NCI-H1048 (cell line): ENCODE measurements at regions not wholly inside any gene's neighbourhood (a gene's known extent, or its start where the extent isn't known, plus 50 kb on each side); places are given as distances from the start of the nearest gene placed in this dataset.
"Not testable (repeated sequence)": the region's sequence is repeated elsewhere in the genome, so short reads cannot be mapped to it uniquely, and the experiment has no call there.

Source experiments
- DNase-seq: peaks from one replicate; lab custom pipeline; 2025; lab: John Stamatoyannopoulos, UW

- no peak for DNase-seq
Measured at GRCh38 chr6:134821928-134822864, 127.7 kb downstream of the ALDH8A1 start.

GRCh38 chr6:134821397-134821796 lies 128.5 kb downstream of the ALDH8A1 start:
- no peak for DNase-seq

- no peak for DNase-seq
Measured at GRCh38 chr6:134819863-134820800, 129.8 kb downstream of the ALDH8A1 start.

- DNase-seq, result no peak
Measured at GRCh38 chr6:134819236-134819635, 130.7 kb downstream of the ALDH8A1 start.

- DNase-seq, result no peak
Measured at GRCh38 chr6:134817448-134817847, 132.5 kb downstream of the ALDH8A1 start.

DNA sequence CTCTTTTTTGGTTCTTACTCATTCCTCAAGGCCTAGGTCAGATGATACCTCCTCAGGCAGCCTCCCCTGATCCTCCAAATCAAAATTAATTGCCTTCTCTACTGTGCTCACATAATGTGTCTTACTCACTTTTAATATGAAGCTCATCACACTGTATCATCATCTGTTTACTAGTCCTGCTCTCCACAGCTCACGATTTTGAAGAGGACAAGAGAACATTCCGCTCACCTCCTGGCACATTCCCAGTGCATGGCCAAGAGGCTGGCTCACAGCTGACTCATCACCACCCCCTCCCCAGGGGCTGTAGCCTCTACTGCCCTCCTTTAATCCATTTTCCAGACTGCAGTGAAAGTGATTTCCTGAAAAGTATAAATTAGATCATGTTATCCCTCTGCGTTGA lies 133.1 kb downstream of the ALDH8A1 start:
- no peak for DNase-seq

- DNase-seq, result no peak
Measured at GRCh38 chr6:134816300-134816699, 133.6 kb downstream of the ALDH8A1 start.

GRCh38 chr6:134814076-134814695 lies 135.7 kb downstream of the ALDH8A1 start:
- DNase-seq, result no peak

DNA sequence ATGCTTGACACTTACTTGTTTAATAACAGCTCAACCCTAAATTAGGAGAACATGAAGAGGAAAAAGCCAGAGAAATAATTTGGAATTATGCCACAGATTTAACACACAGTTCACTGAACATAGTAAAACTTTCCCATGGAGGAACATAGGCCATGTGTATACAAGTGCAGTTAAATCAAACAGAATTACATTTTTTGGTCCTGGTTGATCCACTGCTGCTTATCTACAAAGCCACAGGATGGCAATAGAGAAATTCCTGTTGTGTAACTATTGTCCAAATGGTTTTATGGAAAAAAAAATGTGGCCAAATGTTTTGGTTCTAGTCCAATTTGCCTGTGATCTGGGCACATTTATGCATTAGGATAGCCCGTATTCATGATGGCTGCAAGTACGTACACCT lies 136.8 kb downstream of the ALDH8A1 start:
- DNase-seq, result no peak

DNA sequence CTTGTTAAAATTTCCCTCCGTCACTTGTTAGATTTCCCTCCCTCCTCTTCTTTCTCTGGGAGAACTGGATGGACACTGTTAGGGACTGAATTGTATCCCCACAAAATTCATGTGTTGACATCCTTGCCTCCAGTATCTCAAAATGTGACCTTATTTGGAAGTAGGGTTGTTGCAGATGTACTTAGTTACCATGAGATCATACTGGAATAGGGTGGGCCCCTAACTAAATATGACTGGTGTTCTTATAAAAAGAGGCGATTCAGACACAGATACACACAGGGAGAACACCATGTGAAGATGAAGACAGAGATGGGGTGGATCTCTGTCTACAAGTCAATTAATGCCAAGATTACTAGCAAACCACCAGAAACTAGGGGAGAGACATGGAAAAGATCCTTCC lies 139.5 kb downstream of the ALDH8A1 start:
- no peak for DNase-seq

- DNase-seq, result no peak
Measured at GRCh38 chr6:134809130-134809529, 140.8 kb downstream of the ALDH8A1 start.

GRCh38 chr6:134806180-134806798 lies 143.6 kb downstream of the ALDH8A1 start:
- DNase-seq, result no peak

- DNase-seq, result no peak
Measured at GRCh38 chr6:134805168-134805567, 144.7 kb downstream of the ALDH8A1 start.

DNA sequence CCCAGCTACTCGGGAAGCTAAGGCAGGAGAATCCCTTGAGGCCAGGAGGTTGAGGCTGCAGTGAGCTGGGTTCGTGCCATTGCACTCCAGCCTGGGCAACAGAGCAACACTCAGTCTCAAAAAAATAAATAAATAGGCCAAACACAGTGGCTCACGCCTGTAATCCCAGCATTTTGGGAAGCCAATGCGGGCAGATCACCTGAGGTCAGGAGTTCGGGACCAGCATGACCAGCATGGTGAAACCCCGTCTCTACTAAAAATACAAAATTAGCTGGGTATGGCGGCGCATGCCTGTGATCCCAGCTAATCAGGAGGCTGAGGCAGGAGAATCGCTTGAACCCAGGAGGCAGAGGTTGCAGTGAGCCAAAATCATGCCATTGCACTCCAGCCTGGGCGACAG lies 145.6 kb downstream of the ALDH8A1 start:
- DNase-seq, result not testable (repeated sequence)

GRCh38 chr6:134802426-134803058 lies 147.4 kb downstream of the ALDH8A1 start:
- no peak for DNase-seq

DNA sequence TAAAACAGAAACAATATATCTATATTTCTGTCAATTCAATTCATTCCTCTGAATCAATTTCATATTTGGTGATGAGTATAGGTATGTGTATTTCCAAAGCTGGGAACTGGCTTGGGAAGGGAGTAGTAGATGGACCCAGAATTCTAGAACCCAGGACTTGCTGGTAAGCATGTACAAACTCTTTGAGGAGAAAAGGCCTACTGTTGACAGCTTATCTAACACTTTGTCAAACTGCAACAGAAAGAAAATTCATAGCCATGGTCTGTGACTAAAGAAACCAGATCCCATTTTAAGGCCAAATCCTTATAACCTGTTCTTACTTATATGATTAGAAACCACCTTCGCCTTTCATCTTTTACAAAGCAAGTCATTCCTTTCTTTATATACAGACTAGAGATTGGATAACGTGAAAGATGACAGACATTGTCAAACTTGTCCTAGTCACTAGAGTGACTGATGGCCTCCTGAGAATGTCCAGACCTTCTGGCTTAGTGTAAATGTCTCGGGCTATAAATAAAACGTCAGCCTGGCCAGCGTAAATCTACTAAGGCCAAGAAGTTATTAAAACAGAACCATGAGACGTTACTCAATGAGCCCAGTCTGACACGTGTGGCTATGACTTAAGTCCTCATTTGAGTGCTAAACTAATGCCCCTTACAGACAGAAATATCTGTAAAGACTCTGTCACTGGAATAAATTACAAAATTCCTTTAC lies 152.3 kb downstream of the ALDH8A1 start:
- DNase-seq, result no peak

- DNase-seq, result no peak
Measured at GRCh38 chr6:134795691-134796090, 154.2 kb downstream of the ALDH8A1 start.

DNA sequence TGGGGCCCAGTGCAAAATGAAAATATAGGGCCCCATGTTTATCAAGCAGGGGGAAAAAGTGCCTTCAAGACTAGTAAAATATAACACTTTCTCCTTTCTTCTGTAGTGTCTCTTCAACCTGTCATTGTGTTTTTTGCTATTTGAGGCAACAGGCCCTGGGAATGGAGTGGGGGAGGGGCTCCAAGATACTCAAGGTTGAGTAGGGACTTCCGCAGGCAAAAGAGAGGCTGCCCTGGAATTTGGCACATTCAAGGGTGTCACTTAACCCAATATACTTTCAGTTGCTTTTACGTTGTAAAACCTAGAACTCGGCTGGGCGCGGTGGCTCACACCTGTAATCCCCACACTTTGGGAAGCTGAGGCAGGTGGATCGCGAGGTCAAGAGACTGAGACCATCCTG lies 154.9 kb downstream of the ALDH8A1 start:
- no peak for DNase-seq

- not testable (repeated sequence) for DNase-seq
Measured at GRCh38 chr6:134791243-134791843, 158.6 kb downstream of the ALDH8A1 start.

- DNase-seq, result no peak
Measured at GRCh38 chr6:134787261-134787877, 162.5 kb downstream of the ALDH8A1 start.
